ENCODE measurements at regions not wholly inside any gene's neighbourhood (a gene's known extent, or its start where the extent isn't known, plus 50 kb on each side); places are given as distances from the start of the nearest gene placed in this dataset.

GRCh38 chr18:61086657-61087056 lies 246.6 kb upstream of the CDH20 start:
- no TSS peak for BruUV-seq (replicated peaks)
- POLR2A ChIA-PET (ENCODE audit: unreplicated experiment): no interaction called here
- Histone ChIP-seq H2AFZ (replicated peaks; ENCODE audit: low read length, poor library complexity) (no peak overlapping the region), H4K91ac (ENCODE audit: insufficient read depth, low read depth, low read length) (no peak overlapping the region), H3K27ac (ENCODE audit: insufficient read depth, low read length) (no peak overlapping the region), H2BK15ac (ENCODE audit: low read depth, low read length) (no peak overlapping the region), H3K14ac (replicated peaks; ENCODE audit: low read depth, low read length) (no peak overlapping the region), H3K4me1 (ENCODE audit: control insufficient read depth, insufficient read depth, low read length) (no peaks in the 10 kb centered on the region), H3K9me3 (ENCODE audit: control insufficient read depth, insufficient read depth, low read length) (no peaks in the 10 kb centered on the region), H2BK5ac (ENCODE audit: low read depth, low read length, poor library complexity, severe bottlenecking) (no peak overlapping the region), H2AK5ac (ENCODE audit: low read depth, low read length) (no peak overlapping the region), H4K8ac (ENCODE audit: low read depth in 2 of 2, low read length in 2 of 2) (no peak overlapping the region), H3K9me1 (ENCODE audit: insufficient read depth, low read length) (no peaks in the 10 kb centered on the region), H2BK20ac (ENCODE audit: low read depth, low read length) (no peak overlapping the region), H3K4ac (ENCODE audit: low read depth, low read length) (no peak overlapping the region), H3K4me2 (ENCODE audit: low read depth, low read length) (no peak overlapping the region), H4K5ac (ENCODE audit: low read depth, low read length) (no peak overlapping the region), H2AK9ac (replicated peaks; ENCODE audit: low read depth, low read length, poor library complexity) (no peak overlapping the region), H3K36me3 (ENCODE audit: control insufficient read depth, insufficient read depth, low read length) (no peaks in the 10 kb centered on the region), H2BK120ac (ENCODE audit: low read depth, low read length) (no peak overlapping the region), H3K9ac (ENCODE audit: low read depth, low read length) (no peak overlapping the region), H3K23ac (ENCODE audit: low read depth, low read length) (no peak overlapping the region), H4K20me1 (ENCODE audit: insufficient read depth, low read length) (no peaks in the 10 kb centered on the region), H3K4me3 (ENCODE audit: insufficient read depth, low read depth, low read length) (no peak overlapping the region), H3K79me1 (ENCODE audit: low read depth in 1 of 2, low read length in 2 of 2) (no peaks in the 10 kb centered on the region), H3K27me3 (ENCODE audit: control insufficient read depth, insufficient read depth, low read length) (no peaks in the 10 kb centered on the region), H3K56ac (ENCODE audit: extremely low read depth, insufficient read depth, low read length) (no peak overlapping the region), H3K18ac (ENCODE audit: low read depth, low read length) (no peak overlapping the region)
- dilution Hi-C loops (cut with HindIII; ENCODE audit: low sequenced_read_pairs, unreplicated experiment) (no loop called here), in situ Hi-C loops (cut with MboI; ENCODE audit: low sequenced_read_pairs) (no loop called here), intact Hi-C loops (cut with micrococcal nuclease) (loop anchor here (5.0 kb wide), 1 partner anchor 1046 kb away; no protein-coding TSS in a partner anchor)
- TF ChIP-seq RAD21 (IDR thresholded peaks at IDR 0.05; ENCODE audit: low read length): no peak
- TF ChIP-seq BHLHE40 (IDR thresholded peaks at IDR 0.05; ENCODE audit: low read depth, low read length): no peak
- no peak for TF ChIP-seq FOS (IDR thresholded peaks at IDR 0.05; ENCODE audit: low read depth, low read length)
- TF ChIP-seq MAZ (IDR thresholded peaks at IDR 0.05; ENCODE audit: borderline replicate concordance, low read depth, low read length): no peak
- TF ChIP-seq RFX5 (IDR thresholded peaks at IDR 0.05; ENCODE audit: low read depth, low read length): no peak
- no peak for TF ChIP-seq NFE2L2 (IDR thresholded peaks at IDR 0.05; ENCODE audit: low read depth, low read length)
- no peak for TF ChIP-seq POLR2A (IDR thresholded peaks at IDR 0.05; ENCODE audit: low read depth, low read length)
- no peak for TF ChIP-seq CHD1 (IDR thresholded peaks at IDR 0.05; ENCODE audit: low read depth, low read length)
- no peak for ATAC-seq (ENCODE audit: low read depth)
- CTCF ChIA-PET: no interaction called here
- DNase-seq: no peak
- WGBS, 2 experiments (ENCODE audit: extremely low coverage in 2 of 2, insufficient read length in 1 of 2): no CpG with 5 or more reads among the region's 4 CpGs

Measured in IMR-90 (cell line).